ENCODE measurements at regions not wholly inside any gene's neighbourhood (a gene's known extent, or its start where the extent isn't known, plus 50 kb on each side); places are given as distances from the start of the nearest gene placed in this dataset.
"Not testable (repeated sequence)": the region's sequence is repeated elsewhere in the genome, so short reads cannot be mapped to it uniquely, and the experiment has no call there.

DNA sequence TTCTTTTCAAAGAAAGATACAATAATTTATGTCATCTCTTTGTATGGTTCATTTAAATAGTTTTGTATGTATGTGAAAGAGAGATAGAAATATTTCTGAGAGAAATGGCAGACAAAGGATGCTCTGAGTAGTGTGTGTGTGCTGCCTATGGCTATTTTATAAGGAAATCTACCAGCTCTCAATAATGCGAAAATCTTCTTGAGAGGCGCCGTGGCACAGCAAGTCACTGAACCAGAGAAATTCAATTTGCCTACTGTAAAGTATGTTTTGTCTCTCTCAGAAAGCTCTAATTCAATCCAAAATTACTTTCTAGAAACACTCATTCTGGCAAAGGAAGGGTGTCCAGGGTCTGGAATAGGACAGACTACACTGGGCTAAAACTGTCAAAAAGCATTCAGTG lies 1981.1 kb downstream of the EFNA5 start:
- DNase-seq (ENCODE audit: low read depth in 4 of 4, low spot score in 2 of 4): no peak

DNA sequence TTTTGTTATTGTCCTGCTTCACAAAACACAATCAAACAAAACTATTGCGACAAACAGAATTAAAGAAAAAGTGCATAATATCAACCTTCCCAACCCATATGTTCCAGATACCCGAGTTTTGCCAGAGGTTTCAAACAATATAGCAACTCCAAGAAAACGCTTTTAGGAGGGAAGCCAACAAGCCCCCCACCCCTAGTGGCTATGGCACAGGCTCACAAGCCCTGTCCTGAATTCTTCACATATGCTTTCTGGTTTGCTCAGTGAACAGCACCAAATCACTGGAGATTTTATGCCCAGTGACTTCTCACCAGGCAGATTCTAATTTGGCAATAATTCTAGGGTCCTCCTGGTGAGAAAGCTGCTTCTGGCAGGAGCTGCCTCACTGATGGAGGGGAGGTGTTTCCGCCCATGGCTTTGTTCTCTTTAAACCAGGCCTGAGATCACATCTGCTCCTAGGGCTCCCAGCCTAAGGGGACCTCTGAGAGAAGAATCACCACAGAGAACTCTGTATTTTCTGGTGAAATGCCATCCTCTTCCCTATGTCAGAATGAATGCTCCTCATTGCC lies 1982.4 kb downstream of the EFNA5 start:
- DNase-seq (ENCODE audit: low read depth in 4 of 4, low spot score in 2 of 4): no peak

DNA sequence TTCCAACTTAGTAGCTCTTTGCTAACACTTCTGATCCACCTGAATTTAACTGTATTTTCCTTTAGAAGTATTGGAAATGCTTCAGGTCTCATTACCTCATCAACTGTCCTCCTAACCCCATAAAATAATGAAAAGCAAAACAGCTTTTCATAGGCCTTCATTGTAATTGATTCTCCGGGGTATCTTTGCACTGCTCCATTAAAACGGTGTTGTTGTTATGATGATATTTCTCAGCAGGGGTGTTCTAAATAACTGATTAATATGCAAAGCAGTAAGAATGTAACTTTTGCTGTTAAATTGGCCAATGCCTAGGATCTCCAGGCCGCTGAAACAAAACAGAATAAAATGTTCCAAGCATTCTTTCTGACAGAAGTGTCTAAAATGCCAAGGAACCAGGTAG lies 1983.2 kb downstream of the EFNA5 start:
- DNase-seq (ENCODE audit: low read depth in 4 of 4, low spot score in 2 of 4): no peak

DNA sequence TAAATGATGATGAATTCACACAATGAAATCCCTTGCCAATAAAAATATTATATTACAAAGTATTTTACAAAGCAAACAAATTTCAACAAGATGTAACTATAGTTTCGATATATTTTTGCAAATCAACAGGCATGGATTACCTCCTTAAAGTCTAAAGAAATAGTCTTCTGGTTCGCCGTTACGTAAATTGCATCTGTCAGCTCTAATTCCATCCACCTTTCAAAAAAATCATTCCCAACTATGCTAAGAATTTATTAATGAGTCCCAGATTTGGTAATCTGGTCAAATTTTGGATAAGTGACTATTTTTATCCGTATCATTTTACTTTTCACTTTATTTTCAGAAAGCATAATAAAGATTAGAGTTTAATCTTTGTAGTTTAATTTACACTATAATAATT lies 1984.9 kb downstream of the EFNA5 start:
- DNase-seq (ENCODE audit: low read depth in 4 of 4, low spot score in 2 of 4): no peak

DNA sequence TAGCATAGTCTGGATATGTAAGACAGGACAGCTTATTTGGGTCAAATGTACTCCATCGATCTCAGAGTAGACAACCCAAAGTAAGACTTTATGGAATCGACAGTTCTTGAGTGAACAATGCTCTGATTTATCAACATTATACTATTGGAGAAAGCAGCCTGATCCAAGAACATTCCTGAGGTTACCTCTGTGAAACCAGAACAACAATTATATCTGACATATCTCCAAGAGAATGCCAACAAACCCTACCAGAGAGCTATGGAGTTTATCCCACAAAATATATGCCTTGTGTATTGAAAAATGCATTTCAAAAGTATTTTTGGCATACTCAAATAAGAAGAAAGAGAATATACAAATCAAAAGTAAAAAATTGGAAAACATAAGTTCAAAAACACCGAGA lies 1985.9 kb downstream of the EFNA5 start:
- no peak for DNase-seq (ENCODE audit: low read depth in 4 of 4, low spot score in 2 of 4)

DNA sequence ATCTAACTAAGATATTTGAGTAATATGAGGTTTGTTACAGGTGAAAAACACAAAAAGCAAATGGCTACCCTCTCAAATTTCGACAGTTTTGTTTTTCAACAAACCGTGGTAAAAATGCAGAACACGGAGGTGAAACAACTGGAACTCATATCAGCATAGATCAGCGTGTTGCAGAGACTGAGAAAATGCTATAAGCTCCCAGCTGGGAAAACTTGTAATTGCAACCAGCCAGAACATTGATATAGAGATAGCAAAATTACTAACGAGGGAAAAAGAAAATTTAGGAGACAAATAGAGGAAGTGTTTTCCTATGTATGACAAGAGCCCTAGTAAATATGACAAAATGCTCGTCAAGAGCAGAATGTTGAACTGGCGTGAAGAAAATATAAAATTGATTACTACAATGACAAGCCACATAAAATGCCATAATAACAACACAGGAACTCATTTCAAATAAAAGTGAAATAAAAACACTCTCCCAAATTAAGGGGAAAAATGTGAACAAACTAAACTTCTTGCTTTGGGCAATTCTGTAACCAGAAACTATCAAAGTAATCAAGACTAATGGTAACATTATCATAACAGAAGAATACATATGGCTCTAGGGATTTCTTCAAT lies 1989.8 kb downstream of the EFNA5 start:
- no peak for DNase-seq (ENCODE audit: low read depth in 4 of 4, low spot score in 2 of 4)

DNA sequence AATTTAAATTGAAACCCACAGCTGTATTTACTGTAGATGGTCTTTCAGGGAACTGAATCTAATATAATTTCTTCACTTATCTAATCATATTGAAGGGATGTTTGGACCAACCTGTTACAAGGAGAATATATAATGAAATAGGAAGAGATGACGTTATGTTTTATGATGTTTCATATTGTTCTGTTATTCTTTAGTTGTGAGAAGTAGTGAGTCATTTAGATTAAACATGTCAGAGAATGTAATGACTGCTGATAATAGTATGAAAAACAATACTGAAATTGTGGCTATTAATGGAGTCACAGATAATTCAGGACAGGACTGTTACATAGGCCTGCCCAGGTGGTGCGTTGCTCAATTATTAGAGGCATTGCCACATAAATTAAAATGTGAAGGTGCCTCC lies 1993.4 kb downstream of the EFNA5 start:
- DNase-seq (ENCODE audit: low read depth in 4 of 4, low spot score in 2 of 4): no peak

DNA sequence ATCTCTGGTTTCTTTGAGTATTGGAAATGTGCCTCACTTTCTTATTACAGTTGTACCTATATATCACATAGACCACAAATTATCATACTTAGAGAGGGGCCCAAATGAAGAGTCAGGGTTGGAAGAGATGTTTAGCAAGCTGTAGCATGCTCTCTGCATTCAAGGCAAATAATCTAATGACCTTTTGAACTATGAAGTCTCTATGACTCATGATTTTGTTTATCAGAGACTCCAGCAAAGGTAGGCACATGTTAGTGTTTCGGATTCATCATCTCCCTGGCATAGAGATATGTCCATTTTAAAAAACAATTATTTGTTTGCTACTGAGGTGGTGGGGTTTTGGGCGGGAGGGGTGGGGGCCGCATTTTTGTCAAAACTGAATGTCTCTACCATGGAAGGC lies 2000.1 kb downstream of the EFNA5 start:
- no peak for DNase-seq (ENCODE audit: low read depth in 4 of 4, low spot score in 2 of 4)

DNA sequence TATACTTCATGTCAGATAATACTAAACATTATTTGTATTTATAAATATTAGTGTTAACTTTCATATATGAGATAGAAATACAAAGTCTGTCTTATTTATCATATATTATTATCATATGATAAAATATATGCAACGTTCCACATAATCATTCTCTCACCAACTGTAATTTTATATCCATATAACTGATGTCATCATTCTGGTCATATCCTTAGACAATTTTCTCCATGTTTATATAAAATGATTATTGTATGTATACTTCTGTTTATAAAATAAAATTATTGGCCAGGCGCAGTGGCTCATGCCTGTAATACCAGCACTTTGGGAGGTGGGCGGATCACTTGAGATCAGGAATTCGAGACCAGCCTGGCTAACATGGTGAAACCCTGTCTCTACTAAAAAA lies 2007.1 kb downstream of the EFNA5 start:
- DNase-seq (ENCODE audit: low read depth in 4 of 4, low spot score in 2 of 4): no peak

DNA sequence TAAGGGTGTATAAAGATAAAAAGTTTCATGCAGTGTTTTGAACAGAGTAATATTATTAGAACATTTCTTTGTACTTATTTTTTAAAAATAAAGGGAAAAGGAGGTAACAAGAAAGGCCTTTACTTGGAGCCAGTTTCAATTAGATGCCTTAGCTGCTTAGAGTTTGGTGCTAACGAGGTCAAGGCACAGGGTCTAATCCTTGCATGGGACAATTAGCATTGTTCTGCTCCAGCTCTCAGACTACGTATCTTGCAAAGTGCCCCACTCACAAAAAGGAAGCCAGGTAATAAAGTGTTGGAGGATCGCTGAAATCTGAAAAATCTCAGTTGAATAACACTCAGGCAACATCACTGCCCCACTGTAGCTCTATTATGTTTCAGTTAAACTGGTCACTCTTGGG lies 2011.3 kb downstream of the EFNA5 start:
- no peak for DNase-seq (ENCODE audit: low read depth in 4 of 4, low spot score in 2 of 4)

DNA sequence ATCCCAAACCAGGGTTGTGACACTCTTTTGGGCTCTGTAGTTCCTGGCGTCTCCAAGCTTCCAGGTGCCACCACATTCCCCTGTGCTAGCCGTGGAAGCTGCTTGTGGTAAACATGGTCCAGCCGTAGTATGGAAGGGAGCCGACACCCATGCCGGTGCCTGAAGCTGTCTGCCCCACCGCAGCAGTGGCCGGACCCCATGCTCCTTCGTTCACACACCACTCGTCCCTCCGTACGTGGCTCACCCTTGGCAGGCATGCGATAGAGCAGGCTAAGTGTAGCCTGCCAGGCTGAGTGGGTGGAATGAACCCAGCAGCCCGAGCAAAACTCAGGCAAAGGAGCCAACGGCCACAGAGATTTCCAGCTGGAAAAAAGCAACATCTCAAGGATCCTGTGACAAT lies 2030.4 kb downstream of the EFNA5 start:
- DNase-seq (ENCODE audit: low read depth in 4 of 4, low spot score in 2 of 4): no peak

DNA sequence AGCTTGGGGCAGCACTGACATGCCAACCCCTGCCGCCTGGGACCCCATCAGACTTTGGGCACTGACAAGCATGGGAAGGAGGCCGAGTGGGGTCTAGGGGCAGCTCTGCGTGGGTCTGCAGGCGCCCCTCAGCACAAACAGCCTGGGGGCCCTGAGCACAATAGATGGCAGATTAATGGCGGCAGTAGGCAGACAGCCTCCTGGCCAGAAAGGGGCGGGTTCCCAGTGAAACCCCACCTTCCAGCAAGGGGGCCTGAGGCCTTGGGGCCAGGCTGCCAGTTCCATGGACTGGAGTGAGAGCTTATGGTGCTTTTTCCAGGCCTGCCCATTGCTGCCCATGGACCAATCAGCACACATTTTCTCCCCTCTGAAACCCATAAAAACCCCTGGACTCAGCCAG lies 2031.2 kb downstream of the EFNA5 start:
- DNase-seq (ENCODE audit: low read depth in 4 of 4, low spot score in 2 of 4): no peak

DNA sequence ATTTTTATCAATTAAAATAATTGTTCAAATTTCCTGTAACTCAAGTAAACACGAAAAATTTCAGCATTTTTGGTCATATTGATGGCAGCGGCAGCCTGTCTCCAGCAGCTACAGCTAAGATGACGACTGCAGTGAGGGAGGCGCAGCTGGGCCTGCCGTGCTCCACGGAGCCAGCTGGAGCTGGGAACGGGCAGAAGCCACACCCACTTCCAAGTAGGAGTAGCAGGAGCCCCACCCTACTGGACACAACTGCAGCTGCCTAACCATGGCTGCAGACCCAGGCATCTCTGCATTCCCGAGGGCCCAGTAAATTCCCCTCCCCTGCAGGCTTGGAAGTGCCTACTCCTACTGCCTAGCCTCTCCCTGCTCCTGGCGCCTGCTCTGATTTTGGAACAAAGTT lies 2031.7 kb downstream of the EFNA5 start:
- no peak for DNase-seq (ENCODE audit: low read depth in 4 of 4, low spot score in 2 of 4)

DNA sequence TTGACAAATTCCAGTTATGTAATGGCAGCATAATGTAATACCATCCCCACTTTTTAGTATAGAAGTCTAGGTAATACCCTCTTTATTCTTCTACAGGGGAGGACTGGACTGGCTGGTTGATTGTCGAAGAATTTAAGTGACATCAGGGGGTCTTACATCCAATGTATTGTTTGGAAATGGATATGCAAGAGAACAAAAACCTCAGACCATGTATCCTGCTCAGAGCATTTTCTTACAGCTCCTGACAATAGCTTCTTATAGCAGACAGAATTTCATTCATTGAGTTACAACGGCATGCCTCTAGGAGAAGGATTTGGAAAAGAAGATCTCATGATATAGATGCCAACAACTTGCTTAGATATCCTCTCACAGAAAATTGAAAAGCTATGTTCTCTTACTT lies 2032.3 kb downstream of the EFNA5 start:
- DNase-seq (ENCODE audit: low read depth in 4 of 4, low spot score in 2 of 4): no peak

DNA sequence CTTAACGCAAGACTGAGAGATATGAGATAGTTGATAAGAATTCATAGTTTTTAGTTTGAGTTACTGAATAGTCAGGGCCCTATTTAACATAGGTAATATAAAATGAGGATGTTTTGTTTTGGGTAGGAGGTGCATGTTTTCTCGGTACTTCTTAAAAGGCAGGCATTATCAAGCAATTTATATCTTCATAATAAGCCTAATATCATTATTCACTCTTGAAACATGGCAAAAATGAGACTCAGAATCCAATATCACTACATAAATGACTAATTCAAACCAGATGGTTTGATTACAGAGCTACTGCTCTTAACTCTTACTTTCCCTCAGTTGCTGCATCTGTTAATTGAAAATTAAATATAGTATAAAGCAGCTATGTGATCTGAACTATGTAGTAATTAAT lies 2038.7 kb downstream of the EFNA5 start:
- no peak for DNase-seq (ENCODE audit: low read depth in 4 of 4, low spot score in 2 of 4)

DNA sequence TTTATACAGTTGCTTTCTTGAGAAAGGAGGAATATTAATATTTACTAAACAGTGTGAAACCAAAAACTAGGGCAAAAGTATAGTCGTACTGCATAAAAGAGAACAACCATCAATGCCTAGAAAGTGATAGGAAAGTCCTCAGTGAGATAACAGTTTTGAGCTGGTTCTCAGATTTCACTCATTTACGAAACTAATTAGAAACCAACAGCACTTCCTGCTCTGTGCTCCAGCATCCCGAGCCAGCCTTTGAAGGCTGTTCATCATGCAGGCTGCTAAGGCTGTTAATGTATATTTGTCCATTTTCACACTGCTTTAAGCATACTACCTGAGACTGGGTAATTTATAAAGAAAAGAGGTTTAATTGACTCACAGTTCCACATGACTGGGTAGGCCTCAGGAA lies 2039.9 kb downstream of the EFNA5 start:
- no peak for DNase-seq (ENCODE audit: low read depth in 4 of 4, low spot score in 2 of 4)

DNA sequence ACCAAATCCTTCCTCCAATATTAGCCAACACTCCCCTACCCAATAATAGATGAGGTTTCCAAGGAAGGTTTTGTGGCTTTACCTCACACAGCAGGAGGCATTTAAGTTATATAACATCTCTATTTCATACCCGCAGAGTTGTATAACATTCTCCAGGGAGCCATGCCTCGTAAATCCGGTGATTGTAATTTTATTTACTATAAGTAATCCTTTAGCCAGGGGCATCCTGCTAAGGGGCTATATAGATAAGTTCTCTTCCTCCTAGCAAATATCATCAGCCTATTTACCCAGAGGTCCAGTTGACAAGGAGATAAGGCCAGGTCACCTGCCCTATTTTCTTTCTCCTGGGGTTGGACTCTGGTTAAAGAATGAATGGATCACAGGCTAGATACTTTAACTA lies 2051.0 kb downstream of the EFNA5 start:
- DNase-seq (ENCODE audit: low read depth in 4 of 4, low spot score in 2 of 4): no peak

DNA sequence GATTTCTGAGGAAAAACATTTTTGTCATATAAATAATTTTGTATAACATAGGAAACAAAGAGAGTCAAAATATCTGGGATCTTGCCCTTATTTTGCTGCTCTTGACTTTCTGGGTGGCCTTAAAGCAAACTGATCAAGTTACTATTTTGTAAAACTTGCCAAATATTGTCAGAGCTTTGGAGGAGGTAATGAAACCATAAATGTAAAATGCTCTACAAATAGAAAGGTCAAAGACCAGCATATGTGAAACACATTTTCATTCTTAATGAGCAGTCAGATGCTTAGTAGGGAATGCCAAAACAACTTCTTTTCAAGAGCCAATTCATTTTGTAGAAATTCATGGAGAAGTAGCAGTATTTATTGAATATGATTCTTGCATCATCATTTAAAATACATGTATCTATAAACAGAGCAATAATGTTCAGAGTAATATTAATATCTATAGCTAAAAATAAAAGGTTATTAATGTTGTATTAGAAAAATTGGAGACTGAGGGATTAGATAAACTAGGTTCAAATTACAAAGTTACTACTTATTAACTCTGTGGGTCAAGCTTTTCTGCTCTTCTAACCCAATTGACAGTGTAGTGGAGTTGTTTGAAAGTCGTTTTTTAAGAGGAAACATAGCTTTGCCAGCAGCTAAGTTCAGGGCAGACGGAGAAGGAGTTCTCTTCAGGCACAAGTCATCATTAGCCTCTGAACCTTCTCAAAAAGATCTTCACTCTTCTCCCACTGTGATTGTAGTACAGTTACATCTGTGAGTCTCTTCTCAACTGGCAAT lies 2053.1 kb downstream of the EFNA5 start:
- no peak for DNase-seq (ENCODE audit: low read depth in 4 of 4, low spot score in 2 of 4)

DNA sequence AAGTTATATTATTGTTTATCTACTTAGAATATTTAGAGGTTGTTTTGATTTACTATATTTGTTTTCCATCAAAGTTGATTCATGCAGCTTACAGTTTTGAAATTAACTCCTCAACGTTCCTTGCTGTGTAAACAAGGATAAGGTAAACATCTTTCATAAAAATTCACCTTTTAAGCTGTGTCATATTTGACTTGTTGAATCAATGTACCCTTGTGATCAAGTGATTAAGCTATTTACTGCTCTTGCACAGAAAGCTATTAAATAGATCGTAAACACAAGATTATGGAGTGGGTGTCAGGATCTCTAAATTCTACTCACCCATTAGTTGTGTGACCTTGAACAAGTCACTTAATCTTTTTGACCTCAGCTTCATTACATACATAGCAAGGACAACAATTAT lies 2054.0 kb upstream of the NUDT12 start:
- no peak for DNase-seq (ENCODE audit: low read depth in 4 of 4, low spot score in 2 of 4)

DNA sequence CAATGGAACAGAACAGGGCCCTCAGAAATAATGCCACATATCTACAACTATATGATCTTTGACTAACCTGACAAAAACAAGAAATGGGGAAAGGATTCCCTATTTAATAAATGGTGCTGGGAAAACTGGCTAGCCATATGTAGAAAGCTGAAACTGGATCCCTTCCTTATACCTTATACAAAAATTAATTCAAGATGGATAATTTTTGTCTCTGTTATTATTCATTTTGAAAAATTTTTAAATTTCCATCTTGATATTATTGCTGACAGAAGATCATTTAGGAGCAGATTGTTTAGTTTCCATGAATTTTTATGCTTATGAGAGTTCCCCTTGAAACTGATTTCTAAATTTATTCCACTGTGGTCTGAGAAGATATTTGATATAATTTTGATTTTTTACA lies 2039.8 kb upstream of the NUDT12 start:
- not testable (repeated sequence) for DNase-seq (ENCODE audit: low read depth in 4 of 4, low spot score in 2 of 4)

DNA sequence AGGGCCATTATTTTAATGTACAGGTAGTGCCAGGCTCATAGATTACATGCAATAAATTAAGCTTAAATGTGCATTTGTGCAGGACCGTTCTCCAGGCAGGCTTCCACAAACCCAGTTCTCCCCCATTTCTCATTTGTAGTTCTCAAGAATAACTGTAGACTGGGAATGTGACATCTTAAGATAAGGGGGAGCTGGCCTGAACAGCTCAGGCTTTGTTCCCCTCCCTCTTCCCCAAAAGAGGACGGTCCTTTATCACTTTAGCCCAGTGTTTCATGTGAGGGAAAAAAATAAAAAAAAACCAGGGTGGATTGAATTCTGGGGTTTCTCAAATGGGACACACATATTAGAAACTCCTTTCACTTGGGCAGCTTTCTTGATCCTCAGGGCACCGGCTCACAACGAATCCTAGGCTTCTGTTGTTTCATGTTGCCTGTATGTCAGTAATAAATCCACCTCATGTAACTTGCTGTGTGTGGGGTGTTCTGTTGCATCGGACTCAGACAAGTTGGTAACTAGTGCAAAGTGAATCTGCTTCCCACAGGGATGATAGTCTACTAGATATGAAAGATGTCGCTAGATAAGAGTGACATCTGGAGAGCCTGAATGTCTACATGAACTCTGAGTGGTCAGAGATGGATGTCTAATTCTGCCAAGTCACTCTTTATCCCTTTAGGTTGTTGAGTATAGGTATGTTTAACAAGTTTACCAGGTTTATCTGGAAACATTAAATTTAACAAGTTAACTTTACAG lies 2030.6 kb upstream of the NUDT12 start:
- DNase-seq (ENCODE audit: low read depth in 4 of 4, low spot score in 2 of 4): no peak

All from left renal cortex interstitium (tissue), 4 donors.